ENCODE measurements at regions not wholly inside any gene's neighbourhood (a gene's known extent, or its start where the extent isn't known, plus 50 kb on each side); places are given as distances from the start of the nearest gene placed in this dataset.
"Not testable (repeated sequence)": the region's sequence is repeated elsewhere in the genome, so short reads cannot be mapped to it uniquely, and the experiment has no call there.

DNA sequence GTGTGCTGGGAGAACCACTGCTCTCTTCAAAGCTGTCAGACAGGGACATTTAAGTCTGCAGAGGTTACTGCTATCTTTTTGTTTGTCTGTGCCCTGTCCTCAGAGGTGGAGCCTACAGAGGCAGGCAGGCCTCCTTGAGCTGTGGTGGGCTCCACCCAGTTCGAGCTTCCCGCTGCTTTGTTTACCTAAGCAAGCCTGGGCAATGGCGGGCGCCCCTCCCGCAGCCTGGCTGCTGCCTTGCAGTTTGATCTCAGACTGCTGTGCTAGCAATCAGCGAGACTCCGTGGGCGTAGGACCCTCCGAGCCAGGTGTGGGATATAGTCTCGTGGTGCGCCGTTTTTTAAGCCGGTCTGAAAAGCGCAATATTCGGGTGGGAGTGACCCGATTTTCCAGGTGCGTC, 164.0 kb downstream of the HRH4 start:
- not testable (repeated sequence) for DNase-seq (ENCODE audit: low read depth in 3 of 3, low spot score in 1 of 3)

DNA sequence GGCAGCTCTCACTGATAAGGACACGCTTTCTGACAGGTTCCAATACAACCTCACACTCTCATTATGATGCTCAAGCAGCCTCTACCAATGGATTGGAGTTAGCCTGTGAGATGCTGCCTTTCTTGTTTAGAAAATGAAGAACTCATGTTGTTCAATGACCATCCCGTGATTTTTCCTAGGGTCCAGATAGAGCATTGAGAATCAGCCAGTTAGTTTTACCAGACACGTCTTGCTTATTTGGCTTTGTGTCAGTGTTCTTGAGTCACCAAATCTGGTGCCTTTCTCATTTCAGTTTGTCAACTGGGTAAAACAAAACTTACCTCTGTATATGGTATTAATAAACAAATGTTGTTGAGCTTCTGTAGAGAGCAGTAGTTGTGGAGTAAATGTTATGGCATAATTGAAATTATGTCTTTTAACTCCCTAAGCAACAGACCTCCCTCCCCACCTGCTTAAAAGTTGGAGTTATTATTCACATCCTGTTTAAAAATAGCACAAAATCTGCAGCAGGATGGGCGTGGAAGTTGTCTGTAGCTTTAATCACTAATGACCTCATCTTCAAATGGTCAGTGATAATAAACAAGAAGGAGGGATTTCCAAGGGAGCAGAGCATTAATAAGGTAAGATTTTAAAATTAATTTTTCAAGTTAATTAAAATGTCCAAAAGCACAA, 167.3 kb downstream of the HRH4 start:
- DNase-seq (ENCODE audit: low read depth in 3 of 3, low spot score in 1 of 3): no peak

DNA sequence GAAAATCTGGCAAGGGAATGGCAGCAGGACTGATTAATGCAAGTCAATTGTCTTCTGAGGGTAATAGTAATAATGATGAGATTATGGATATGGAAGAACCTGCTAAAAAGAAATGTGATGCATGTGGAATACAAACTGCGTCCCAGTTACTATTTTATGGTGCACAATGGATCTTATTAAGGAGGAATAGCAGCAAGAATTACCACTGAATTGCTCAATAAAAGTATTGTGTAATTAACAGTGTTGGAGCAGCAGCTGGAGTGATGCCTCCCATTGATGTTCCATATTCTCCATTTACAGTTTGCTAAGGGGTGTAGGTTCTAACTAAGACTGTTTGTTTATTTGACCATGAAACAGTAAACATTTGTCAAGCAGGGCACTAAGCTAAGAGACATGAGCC, 167.9 kb downstream of the HRH4 start:
- DNase-seq (ENCODE audit: low read depth in 3 of 3, low spot score in 1 of 3): no peak

DNA sequence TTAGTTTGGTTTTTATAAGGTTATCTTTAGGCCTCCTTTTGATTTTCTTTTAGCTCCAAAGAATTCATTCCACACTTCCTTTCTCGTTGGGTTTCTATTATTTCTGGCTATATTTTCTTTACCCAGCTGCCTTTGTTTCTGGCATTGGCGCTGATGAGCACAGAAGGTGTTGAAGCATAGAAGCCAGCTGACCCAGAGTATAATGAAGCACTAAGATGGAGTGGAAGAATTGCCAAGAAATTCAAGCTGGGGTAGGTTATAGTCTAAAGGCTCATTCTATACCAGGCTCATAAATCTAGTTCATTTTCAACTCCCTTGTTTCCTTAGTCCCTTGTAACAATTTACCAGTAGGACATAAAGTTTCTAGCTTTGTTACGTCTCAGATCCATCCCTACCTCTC, 169.5 kb downstream of the HRH4 start:
- no peak for DNase-seq (ENCODE audit: low read depth in 3 of 3, low spot score in 1 of 3)

DNA sequence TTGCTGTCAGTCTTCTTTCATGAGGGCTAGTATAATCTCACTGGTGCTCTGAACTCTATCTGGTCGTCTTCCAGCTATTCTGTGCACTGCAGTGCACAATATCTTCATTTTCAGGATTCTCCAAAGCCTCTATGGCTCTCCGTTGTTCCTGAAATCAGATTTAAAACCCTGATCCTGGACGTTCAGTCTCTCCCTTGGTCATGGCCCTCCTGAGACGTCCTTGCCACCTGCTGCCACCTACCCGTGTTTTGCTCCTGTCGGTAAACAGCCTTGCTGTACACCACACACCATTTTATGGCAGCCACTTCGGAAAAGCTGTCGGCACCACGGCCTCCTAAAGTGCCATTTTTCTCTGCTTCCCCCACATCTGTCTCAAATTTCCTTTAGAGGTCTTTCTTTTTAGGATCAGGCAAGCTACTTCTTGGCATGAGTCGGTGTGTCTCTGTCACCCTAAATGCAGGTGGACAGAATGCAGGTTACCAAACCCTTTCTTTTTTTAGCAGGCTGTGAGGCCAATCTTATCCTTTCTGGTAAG, 170.0 kb downstream of the HRH4 start:
- no peak for DNase-seq (ENCODE audit: low read depth in 3 of 3, low spot score in 1 of 3)

DNA sequence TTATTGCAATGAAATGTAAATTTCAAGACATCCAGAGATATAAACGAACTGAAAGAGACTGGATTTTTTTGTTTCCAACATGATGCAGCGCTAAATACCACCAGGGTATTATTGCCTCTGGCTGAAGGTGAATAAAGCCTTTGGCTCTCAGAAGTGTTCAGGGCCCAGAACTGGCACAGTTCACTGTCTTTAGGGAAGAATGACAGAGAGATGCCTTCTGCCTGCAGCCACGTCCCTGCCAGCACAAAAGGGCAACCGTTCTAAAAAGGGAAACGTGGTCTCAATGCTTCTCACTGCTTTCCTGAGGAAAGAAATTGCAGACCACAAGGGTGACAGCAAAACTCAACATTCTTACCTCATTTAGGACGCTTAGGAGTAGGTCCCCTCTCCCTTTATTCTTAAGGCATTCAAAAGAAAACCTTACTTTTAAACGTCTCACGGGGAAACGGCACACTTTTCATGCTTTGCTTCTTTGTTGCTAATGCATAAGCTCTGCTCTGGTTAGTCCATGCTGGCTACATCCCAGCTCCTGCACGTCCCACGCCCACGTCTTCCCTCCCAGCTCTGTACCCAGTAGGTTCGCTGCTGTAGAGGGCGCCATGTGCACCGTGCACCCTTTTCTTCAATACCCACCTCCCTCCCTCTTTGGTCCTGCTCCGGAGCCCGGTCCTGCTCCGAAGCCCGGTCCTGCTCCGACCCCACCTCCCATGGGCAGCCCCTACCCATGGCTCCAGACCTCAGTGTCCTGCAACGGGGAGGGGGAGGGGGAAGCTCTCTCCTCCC, 171.0 kb downstream of the HRH4 start:
- DNase-seq (ENCODE audit: low read depth in 3 of 3, low spot score in 1 of 3): no peak

DNA sequence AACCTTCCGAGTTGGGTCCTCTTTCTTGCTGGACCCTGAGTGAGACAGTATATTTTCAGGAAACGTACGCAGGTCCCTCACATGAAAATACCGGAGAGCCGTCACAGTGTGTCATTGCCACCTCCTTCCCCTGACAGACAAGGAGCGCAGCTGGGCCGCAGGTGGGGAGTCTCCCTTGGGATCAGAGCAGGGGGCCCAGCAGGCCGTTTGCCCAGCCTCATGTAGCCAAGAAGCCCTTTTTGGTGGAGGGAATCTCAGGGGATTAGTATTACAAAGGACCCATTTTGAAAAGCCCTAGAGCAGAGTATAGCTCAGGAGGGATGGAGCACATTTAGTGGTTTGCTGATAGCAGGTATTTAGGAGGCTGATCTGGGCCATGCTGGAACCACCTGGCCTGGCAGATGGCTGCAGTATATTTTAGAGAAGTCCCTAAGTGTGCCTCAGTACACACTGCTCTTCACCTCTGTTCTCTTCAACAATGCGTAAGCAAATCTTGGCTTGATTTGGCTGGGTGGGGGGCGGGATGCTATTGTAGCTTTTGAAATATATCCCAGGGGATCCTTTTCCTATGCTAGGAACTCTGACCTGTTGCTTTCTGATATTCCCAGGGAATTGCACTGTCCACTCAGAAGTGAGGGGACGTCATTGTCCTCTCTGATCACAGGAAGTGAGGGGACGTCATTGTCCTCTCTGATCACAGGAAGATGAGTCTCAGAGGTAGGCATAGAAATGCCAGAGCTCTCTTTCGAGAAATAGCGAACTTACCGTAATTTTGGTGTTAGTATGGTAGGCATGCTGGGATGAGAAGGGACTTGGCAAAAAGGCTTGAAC, 171.9 kb downstream of the HRH4 start:
- DNase-seq (ENCODE audit: low read depth in 3 of 3, low spot score in 1 of 3): no peak

DNA sequence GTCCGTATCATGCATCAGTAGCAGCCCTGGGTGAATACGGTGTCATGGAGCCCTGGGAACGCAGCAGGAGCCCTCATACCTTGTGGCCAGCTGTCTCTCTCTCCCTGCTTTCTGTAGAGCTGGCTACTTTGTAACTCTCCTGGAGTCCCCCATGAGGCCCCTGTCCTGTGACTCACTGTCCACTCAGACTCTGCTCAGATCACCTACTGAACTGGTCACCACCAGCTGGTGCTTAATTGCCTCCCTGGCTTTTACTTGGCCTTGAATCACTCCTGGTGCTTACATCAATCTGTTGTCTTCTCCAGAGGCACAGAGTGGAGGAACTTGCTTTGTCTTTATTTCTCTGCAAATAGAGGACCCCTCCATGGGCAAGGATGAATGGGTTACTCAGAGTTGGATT, 172.7 kb downstream of the HRH4 start:
- no peak for DNase-seq (ENCODE audit: low read depth in 3 of 3, low spot score in 1 of 3)

DNA sequence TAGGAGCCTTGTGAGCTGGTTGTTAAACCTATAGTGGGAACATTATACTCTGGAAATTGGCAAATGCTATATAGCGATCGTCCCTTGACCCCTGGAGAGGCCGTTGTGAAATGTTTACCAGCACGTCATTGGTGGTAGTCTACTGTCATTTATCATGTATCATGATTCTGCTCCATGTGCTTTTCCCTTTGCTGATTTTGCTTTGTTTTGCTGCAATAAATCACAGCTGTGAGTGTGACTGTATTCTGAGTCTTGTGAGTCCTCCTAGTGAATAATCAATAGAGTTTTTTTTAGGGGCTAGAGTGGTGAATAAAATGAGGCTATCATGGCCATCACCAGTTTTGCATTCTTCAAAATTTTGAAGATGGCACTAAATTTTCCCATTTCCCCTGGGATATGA, 189.1 kb downstream of the HRH4 start:
- DNase-seq (ENCODE audit: low read depth in 3 of 3, low spot score in 1 of 3): no peak

DNA sequence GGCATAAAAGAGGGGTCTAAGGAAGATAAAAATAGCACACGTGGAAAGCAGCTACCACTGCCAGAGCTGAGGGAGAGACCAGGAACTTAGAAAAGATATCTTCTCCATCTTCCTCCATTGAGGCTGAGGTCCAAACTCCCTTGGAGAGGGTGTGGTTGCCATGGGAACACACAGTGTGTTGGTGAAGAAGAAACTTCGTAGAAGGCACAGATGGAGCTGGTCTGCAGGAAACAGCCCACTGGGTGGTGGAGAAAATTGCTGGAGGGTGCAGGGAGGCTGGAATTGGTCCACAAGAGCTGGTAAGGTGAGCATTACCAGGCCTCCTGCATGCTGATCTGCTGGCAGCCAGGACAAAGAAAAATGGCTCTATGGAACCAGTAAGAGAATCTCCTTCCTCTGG, 191.0 kb downstream of the HRH4 start:
- DNase-seq (ENCODE audit: low read depth in 3 of 3, low spot score in 1 of 3): no peak

DNA sequence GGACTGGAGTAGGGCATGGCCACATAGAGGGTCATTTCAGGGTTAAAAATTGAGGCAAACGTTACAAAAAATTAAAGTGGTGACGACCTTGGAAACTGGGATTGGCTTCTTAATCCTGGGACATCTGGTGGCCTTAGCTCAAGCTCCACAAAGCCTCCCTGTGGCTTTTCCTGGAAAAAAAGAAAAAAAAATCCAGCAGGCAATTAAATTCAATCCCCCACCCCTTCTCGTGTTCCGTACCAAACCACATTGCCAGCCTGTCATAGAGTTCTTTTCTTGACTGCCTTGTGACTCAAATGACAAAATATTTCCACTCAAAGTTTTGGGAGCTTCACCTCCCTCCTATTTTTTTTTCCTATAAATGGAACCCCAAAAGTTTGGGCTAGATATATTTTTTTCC, 195.6 kb downstream of the HRH4 start:
- no peak for DNase-seq (ENCODE audit: low read depth in 3 of 3, low spot score in 1 of 3)

DNA sequence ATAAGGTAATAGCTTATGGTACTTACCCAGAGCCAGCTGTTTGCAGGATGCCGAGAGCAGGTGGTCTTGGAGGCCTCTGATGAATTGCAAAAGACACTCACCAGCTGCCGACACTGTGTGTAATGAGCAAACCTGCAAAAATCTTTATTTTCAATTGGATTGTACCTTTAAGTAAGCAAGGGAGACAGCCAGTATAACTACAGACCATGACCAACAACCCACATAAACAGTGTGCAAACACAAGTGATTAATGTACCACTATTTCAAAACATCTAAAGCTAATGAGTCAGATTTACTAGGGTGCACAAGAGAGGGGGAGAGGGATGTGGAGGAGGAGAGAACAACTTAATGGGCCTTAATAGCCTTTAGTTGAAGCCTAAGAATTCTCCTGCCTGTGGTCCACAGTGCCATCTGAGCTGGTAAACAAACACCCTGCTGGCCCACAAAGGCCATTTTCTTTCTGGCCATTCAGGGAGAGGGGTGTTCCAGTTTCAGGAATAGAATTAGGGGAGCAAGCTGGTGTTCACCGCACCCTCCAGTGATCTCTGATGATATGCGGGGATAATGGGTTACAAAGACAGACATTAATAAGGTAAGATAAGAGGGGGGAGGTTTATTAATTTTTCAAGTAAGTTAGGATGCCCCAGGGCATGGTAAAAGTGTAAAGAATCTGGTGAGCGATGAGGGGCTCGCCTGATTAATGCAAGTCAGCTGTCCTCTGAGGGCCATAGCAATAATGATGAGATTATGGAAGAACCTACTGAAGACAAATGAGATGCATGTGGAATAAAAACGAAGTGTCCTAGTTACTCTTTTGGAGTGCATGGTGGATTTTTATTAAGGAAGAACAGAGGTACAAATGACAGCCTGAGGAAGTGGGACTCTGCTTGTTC, 196.4 kb downstream of the HRH4 start:
- no peak for DNase-seq (ENCODE audit: low read depth in 3 of 3, low spot score in 1 of 3)

DNA sequence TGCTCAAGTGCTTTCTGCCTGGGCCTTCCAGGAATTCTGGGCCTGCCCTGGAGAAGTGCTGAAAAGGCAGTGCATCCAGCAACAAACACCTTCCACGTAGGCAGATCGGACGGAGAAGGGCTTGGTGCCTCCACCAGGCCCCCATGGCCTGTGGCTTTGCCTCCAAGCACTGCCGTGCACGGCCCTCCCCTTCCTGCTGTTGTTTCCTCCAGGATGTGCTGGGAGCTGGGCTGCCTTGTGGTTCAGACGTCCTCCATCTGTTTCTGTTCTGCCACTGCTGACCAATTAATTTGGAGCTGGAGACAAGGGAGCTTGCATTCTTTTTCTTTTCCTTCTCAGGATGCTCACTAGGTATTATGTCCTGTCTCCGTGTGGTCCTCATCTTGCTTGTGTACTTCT, 197.0 kb downstream of the HRH4 start:
- DNase-seq (ENCODE audit: low read depth in 3 of 3, low spot score in 1 of 3): no peak

DNA sequence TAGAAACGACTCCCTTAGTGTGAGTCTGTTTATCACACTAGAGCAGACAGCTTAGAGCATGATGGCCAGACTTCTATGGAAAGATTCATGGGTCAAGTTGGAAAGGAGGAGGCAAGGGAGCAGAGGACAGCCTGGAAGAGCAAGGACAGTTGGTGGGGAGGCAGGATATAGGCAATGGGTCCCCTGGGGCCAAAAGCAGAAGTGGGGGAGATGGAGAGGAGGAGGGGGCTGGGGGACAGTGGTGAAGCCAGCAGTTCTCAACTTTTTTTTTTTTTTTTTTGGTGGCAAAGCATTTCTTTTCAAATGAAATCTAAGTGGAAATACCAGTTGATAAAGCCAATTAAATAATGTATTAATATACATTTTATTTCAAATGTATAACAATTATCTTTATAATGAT, 197.9 kb downstream of the HRH4 start:
- DNase-seq (ENCODE audit: low read depth in 3 of 3, low spot score in 1 of 3): no peak

DNA sequence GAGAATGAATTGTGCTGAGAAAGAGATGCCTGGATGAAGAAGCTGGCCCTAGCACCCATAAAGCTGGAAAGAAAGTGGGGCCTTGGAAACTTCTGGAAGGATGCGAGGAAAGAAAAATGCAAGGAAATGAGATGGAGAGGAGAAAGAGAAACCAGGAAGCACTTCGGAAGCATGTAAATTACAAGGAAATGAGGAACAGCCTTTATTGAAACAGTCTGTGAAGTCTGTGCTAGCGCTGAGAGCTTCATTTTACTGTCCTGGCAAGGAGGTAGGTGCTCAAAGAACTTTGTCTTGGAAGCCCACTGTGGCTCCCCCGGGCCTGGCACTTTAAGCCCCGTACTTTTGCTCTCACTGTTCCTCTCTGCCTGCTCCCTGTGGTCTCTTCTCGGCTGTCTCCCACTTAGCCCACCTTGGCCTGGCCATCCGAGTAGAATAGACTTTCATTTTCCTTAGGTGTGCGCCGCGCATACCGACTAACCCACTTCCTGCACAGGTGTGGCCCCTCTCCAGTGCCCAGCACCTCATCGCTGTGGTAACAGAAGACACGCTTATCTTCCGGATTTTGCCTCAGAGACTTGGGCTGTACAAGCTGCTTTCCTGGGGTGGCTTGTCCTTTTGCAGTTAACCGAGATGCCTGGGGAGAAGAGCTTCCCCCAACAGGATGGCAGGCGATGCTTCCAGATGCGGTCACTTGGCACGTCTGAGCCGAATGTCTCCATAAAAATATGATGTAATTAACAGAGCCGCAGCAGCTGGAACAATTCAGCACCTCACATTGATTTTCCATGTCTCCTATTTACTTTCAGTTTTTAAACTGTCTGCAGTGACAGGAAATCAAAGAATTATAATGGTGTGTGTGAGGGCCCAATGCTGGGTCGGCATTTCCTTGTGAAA, 199.6 kb downstream of the HRH4 start:
- DNase-seq (ENCODE audit: low read depth in 3 of 3, low spot score in 1 of 3): no peak

DNA sequence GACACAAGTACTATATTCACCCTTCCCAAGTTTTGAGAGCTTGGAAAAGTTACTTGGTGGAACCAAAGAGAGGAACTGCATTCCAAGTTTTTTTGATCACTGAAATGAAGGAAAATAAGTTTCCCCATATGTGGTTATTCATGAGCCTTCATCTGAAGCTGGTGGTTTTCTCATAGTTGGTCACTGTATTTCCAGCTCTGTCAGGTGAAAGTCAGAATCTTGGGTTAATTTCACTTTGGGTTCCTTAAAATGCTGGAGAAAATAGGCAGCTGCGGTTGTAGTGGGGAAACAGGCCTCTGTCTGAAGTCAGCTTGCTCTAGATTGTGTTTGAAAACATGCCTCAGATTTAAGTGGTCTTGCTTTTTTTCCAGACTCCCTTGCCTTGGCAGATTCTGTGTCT, 200.5 kb downstream of the HRH4 start:
- no peak for DNase-seq (ENCODE audit: low read depth in 3 of 3, low spot score in 1 of 3)

DNA sequence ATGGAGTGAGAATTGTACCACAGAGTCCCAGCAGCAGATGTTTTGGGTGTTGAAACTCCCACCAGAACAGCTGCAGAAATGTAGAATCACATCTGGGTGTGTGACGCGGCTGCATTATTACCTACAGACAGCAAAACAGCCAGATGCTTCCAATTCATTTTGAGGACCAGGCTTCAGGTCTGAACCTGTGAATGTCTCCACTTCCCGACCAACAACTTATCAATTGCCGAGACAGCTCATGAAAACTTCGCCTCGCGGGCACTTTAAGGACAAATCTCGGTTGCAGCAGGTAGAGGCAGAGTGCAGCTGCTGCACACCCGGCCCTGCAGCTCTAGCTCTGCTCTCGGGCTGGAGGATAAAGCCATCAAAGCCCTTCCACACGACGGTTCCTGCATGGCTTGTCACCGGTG, 202.0 kb downstream of the HRH4 start:
- DNase-seq (ENCODE audit: low read depth in 3 of 3, low spot score in 1 of 3): no peak

DNA sequence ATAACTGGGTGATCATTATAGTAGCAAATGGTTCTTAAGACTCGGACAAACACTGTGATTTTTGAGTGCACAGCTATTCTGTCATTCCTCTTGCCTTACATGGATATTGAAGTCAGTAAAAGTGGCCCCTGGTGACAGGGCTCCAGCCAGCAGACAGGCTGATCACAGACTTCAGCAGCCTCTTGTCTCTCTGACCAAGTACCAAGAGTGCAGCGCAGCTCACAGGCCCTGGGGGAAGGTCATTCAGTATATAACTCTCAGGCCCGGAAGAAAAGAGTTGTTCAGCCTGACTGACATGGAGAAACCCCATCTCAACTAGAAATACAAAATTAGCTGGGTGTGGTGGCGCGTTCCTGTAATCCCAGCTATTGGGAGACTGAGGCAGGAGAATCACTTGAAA, 202.6 kb downstream of the HRH4 start:
- no peak for DNase-seq (ENCODE audit: low read depth in 3 of 3, low spot score in 1 of 3)

DNA sequence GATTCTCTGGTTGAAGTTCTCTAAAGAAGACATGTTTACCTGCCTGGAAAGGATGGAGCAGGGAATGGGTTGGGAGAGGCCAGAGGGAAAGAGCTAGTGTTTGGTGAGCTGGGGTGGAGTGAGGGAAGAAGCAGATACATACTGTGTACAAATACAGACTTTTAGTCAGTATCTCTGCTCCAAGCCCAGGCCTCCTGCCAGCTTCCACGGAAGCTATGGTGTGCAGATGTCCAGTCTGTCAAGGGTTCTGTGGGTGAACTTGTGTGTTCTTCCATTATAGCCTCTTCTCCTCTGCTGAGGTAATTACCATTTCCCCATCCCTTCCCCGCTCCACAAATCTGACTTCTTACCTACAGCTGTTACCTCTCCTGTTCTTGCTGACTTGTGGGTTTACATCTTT, 208.6 kb downstream of the HRH4 start:
- DNase-seq (ENCODE audit: low read depth in 3 of 3, low spot score in 1 of 3): no peak

DNA sequence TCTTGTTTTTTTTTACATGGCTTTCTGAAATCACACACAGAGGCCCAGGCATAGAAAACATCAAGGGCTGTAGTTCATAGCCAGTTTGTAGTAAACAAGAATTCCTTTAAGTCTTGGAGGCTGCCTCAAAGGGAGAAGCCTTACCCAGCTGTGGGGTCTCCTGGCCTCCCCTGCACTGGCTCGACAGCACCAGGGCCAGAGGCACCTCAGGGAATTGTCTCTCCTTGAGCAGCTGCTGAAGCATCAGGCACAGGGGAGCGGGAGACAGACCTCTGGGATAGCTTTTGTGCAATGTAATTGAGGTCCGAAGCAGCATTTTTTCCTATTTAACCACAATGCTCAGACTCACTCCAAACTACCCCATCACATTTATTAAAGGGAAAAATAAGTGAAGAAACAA, 209.1 kb downstream of the HRH4 start:
- DNase-seq (ENCODE audit: low read depth in 3 of 3, low spot score in 1 of 3): no peak
